ENCODE measurements at regions not wholly inside any gene's neighbourhood (a gene's known extent, or its start where the extent isn't known, plus 50 kb on each side); places are given as distances from the start of the nearest gene placed in this dataset.
A peak's percentile ranks its signal among the peaks of the same experiment; 100 is the strongest.

DNA sequence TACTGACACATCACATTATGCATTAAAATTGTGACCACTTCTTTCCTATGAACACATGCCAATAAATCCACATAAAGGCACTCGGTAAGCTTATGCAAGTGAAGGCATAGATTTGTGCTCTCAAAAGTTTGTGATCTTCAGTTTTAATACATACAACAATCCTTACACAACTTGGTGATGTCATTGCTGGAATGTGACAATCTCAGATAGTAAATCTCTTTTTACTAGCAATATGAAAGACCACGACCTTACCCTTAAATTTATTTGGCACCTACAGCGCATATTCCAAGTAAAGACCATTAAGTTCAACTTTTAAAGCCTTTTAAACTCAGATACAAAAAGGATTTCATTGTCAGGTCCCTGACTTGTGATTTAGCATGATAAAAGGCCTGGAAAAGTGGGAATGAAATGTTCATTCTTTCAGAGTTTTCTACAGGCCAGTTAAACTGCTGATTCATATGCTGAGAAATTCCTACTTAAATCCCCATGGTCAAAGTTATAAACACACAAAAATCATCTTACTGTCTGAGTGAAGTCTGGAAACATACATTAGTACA is 157.4 kb downstream of the SIPA1L2 start (continued):
- TF ChIP-seq RAD21 (IDR thresholded peaks at IDR 0.05; ENCODE audit: low read length) = no peak

GRCh38 chr1:232471250-232471649 is 158.7 kb downstream of the SIPA1L2 start:
- no peak overlapping the region for H3K9ac ChIP-seq (ENCODE audit: low read depth, low read length)
- peak overlapping the region; percentile 45; the same call in 1 of the 2 replicates for H3K23ac ChIP-seq (ENCODE audit: low read depth, low read length)
- H2AFZ ChIP-seq (replicated peaks; ENCODE audit: low read length, poor library complexity) = no peak overlapping the region
- H2BK120ac ChIP-seq (ENCODE audit: low read depth, low read length) = no peak overlapping the region
- ChIA-PET CTCF (no interaction called here), POLR2A (ENCODE audit: unreplicated experiment) (no interaction called here)
- in situ Hi-C loops (cut with MboI; ENCODE audit: low sequenced_read_pairs) = no loop called here
- H4K8ac ChIP-seq (ENCODE audit: low read depth in 2 of 2, low read length in 2 of 2) = no peak overlapping the region; a peak in 1 of 4 replicates
- H3K4me3 ChIP-seq (ENCODE audit: insufficient read depth, low read depth, low read length) = no peak overlapping the region
- peaks cover 8% of the 10 kb centered on the region; the same call in 1 of the 2 replicates for H3K9me1 ChIP-seq (ENCODE audit: insufficient read depth, low read length)
- H3K27ac ChIP-seq (ENCODE audit: insufficient read depth, low read length) = no peak overlapping the region
- no peak overlapping the region for H2BK15ac ChIP-seq (ENCODE audit: low read depth, low read length)
- no peak overlapping the region for H3K14ac ChIP-seq (replicated peaks; ENCODE audit: low read depth, low read length)
- H3K79me1 ChIP-seq (ENCODE audit: low read depth in 1 of 2, low read length in 2 of 2) = 0 out of 4 replicates have a peak, but pooled peaks cover 0 to 4% of the 10 kb centered on the region in 2 experiments
- no TSS peak for BruUV-seq (replicated peaks)
- H4K5ac ChIP-seq (ENCODE audit: low read depth, low read length) = no peak overlapping the region
- no peak overlapping the region for H3K4ac ChIP-seq (ENCODE audit: low read depth, low read length)
- peaks cover 2% of the 10 kb centered on the region; the same call in 1 of the 2 replicates for H3K36me3 ChIP-seq (ENCODE audit: control insufficient read depth, insufficient read depth, low read length)
- WGBS, 2 experiments (ENCODE audit: extremely low coverage in 2 of 2, insufficient read length in 1 of 2) = no CpG with 5 or more reads among the region's 5 CpGs
- H3K4me1 ChIP-seq (ENCODE audit: control insufficient read depth, insufficient read depth, low read length) = peaks cover 10% of the 10 kb centered on the region
- H2BK5ac ChIP-seq (ENCODE audit: low read depth, low read length, poor library complexity, severe bottlenecking) = no peak overlapping the region
- H2BK20ac ChIP-seq (ENCODE audit: low read depth, low read length) = no peak overlapping the region
- no peaks in the 10 kb centered on the region for H3K27me3 ChIP-seq (ENCODE audit: control insufficient read depth, insufficient read depth, low read length)
- TF ChIP-seq MAZ (IDR thresholded peaks at IDR 0.05; ENCODE audit: borderline replicate concordance, low read depth, low read length) = no peak
- TF ChIP-seq MAFK (IDR thresholded peaks at IDR 0.05; ENCODE audit: low read depth, low read length) = no peak
- no peak for TF ChIP-seq RAD21 (IDR thresholded peaks at IDR 0.05; ENCODE audit: low read length)
- TF ChIP-seq RCOR1 (IDR thresholded peaks at IDR 0.05; ENCODE audit: insufficient replicate concordance, low read length) = no peak
- no peak for TF ChIP-seq CEBPB (IDR thresholded peaks at IDR 0.05; ENCODE audit: low read depth, low read length)
- no peak for TF ChIP-seq CTCF (conservative IDR thresholded peaks at IDR 0.05; ENCODE audit: low read depth, low read length)
- no peak for TF ChIP-seq POLR2A (IDR thresholded peaks at IDR 0.05; ENCODE audit: low read depth, low read length)
- no peak for TF ChIP-seq FOS (IDR thresholded peaks at IDR 0.05; ENCODE audit: low read depth, low read length)
- TF ChIP-seq MXI1 (IDR thresholded peaks at IDR 0.05; ENCODE audit: borderline replicate concordance, low read depth, low read length) = no peak
- TF ChIP-seq NFE2L2 (IDR thresholded peaks at IDR 0.05; ENCODE audit: low read depth, low read length) = no peak
- TF ChIP-seq, protein P1, sequence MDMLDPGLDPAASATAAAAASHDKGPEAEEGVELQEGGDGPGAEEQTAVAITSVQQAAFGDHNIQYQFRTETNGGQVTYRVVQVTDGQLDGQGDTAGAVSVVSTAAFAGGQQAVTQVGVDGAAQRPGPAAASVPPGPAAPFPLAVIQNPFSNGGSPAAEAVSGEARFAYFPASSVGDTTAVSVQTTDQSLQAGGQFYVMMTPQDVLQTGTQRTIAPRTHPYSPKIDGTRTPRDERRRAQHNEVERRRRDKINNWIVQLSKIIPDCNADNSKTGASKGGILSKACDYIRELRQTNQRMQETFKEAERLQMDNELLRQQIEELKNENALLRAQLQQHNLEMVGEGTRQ (IDR thresholded peaks at IDR 0.05; ENCODE audit: low read depth, low read length) = no peak
- no peak for TF ChIP-seq BHLHE40 (IDR thresholded peaks at IDR 0.05; ENCODE audit: low read depth, low read length)
- TF ChIP-seq ELK1 (IDR thresholded peaks at IDR 0.05; ENCODE audit: borderline replicate concordance, low read depth, low read length) = no peak
- no peak for TF ChIP-seq SMC3 (IDR thresholded peaks at IDR 0.05; ENCODE audit: low read depth, low read length)
- H3K9me3 ChIP-seq (ENCODE audit: control insufficient read depth, insufficient read depth, low read length) = no peaks in the 10 kb centered on the region
- H3K4me2 ChIP-seq (ENCODE audit: low read depth, low read length) = no peak overlapping the region
- no peak overlapping the region for H3K56ac ChIP-seq (ENCODE audit: extremely low read depth, insufficient read depth, low read length)
- H2AK9ac ChIP-seq (replicated peaks; ENCODE audit: low read depth, low read length, poor library complexity) = no peak overlapping the region
- ATAC-seq (ENCODE audit: low read depth) (no peak), DNase-seq (no peak)
- H4K20me1 ChIP-seq (ENCODE audit: insufficient read depth, low read length) = peaks cover 7% of the 10 kb centered on the region; the same call in 1 of the 2 replicates
- no peak overlapping the region for H3K18ac ChIP-seq (ENCODE audit: low read depth, low read length)
- dilution Hi-C loops (cut with HindIII; ENCODE audit: low sequenced_read_pairs, unreplicated experiment) = no loop called here
- 0 out of 2 replicates have a peak overlapping the region, but pooled peaks have one; percentile 74 for H2AK5ac ChIP-seq (ENCODE audit: low read depth, low read length)
- intact Hi-C loops (cut with micrococcal nuclease) = loop anchor here (5.0 to 10.0 kb wide), 3 partner anchors 81 to 484 kb away; partner anchors contain the start of gene NTPCR
- H4K91ac ChIP-seq (ENCODE audit: insufficient read depth, low read depth, low read length) = no peak overlapping the region

All from IMR-90 (cell line).